Suprapubic skin (tissue), 4 donors: ENCODE measurements at regions not wholly inside any gene's neighbourhood (a gene's known extent, or its start where the extent isn't known, plus 50 kb on each side); places are given as distances from the start of the nearest gene placed in this dataset.

ENCODE experiments used
- DNase-seq, 2 donors: peaks; one replicate each; pipeline ENCODE4 v3.0.0-alpha.2; 2019; ENCODE audit warnings: low spot score in 2 of 2
- H3K27ac ChIP-seq: fragments of 200-600 bp; sonication (generic); one replicate; pipeline ENCODE4 v1.5.1; 2019
- H3K27me3 ChIP-seq: fragments of 200-600 bp; sonication (generic); one replicate; pipeline ENCODE4 v1.5.1; 2019
- H3K36me3 ChIP-seq: fragments of 200-600 bp; sonication (generic); one replicate; pipeline ENCODE4 v1.5.1; 2019
- H3K4me1 ChIP-seq: fragments of 200-600 bp; sonication (generic); one replicate; pipeline ENCODE4 v1.5.1; 2019
- H3K4me3 ChIP-seq: fragments of 200-600 bp; sonication (generic); one replicate; pipeline ENCODE4 v1.5.1; 2019; ENCODE audit warnings: mild to moderate bottlenecking
- H3K9me3 ChIP-seq: fragments of 200-600 bp; sonication (generic); one replicate; pipeline ENCODE4 v1.5.1; 2019
- CTCF ChIP-seq, 2 donors: fragments of 200-600 bp in 1 of 2; fragments of 450-650 bp in 1 of 2; sonication (generic) in 1 of 2; IDR thresholded peaks; one replicate each; pipeline ENCODE4 v1.5.1; 2016 to 2019; ENCODE audit warnings: antibody characterized with exemption in 2 of 2, mild to moderate bottlenecking in 1 of 2, moderate library complexity in 1 of 2
- EP300 ChIP-seq: sonication (generic); formaldehyde crosslinking; IDR thresholded peaks from one replicate; pipeline ENCODE4 v1.6.1; 2017; ENCODE audit warnings: antibody characterized with exemption
- POLR2A ChIP-seq, 2 donors: fragments of 450-650 bp; IDR thresholded peaks; one replicate each; pipeline ENCODE4 v1.6.1; 2017; ENCODE audit warnings: antibody characterized with exemption in 2 of 2, mild to moderate bottlenecking in 2 of 2, moderate library complexity in 2 of 2
- POLR2AphosphoS5 ChIP-seq, 3 donors: sonication (generic); formaldehyde crosslinking; IDR thresholded peaks; one replicate each; pipeline ENCODE4 v1.6.1; 2017; ENCODE audit warnings: antibody characterized with exemption in 3 of 3
- WGBS: methylation state at CpG from one replicate; pipeline ENCODE4 v1.1.5; 2018; 5-methylcytosine and 5-hydroxymethylcytosine counted together

GRCh38 chr1:229032375-229032774 is 238.5 kb upstream of the RAB4A start:
- WGBS, result 85% methylated on average over 1 of the region's 1 CpG

GRCh38 chr1:229033480-229033879 is 237.4 kb upstream of the RAB4A start:
- Histone ChIP-seq H3K4me3 (no peak overlapping the region), H3K27ac (no peak overlapping the region), H3K36me3 (no peaks in the 10 kb centered on the region), H3K4me1 (no peaks in the 10 kb centered on the region), H3K27me3 (no peaks in the 10 kb centered on the region), H3K9me3 (no peaks in the 10 kb centered on the region)
- no peak for TF ChIP-seq POLR2A (IDR thresholded peaks at IDR 0.05)
- TF ChIP-seq EP300, result no peak
- TF ChIP-seq CTCF (IDR thresholded peaks at IDR 0.05), result no peak
- TF ChIP-seq POLR2AphosphoS5 (IDR thresholded peaks at IDR 0.05), result no peak
- WGBS, result 74% methylated on average over 4 of the region's 4 CpGs
- no peak for DNase-seq

More at GRCh38 chr1:229032375-229032774, 238.5 kb upstream of the RAB4A start:
- no peak for DNase-seq
- H3K27ac ChIP-seq, result no peak overlapping the region
- no peaks in the 10 kb centered on the region for H3K36me3 ChIP-seq
- TF ChIP-seq POLR2AphosphoS5 (IDR thresholded peaks at IDR 0.05) (no peak), CTCF (IDR thresholded peaks at IDR 0.05) (no peak), EP300 (no peak), POLR2A (IDR thresholded peaks at IDR 0.05) (no peak)
- H3K4me1 ChIP-seq, result no peaks in the 10 kb centered on the region
- H3K4me3 ChIP-seq, result no peak overlapping the region
- H3K27me3 ChIP-seq, result no peaks in the 10 kb centered on the region
- H3K9me3 ChIP-seq, result no peaks in the 10 kb centered on the region

GRCh38 chr1:229034342-229034741 is 236.6 kb upstream of the RAB4A start:
- H3K27ac ChIP-seq, result no peak overlapping the region
- WGBS, result 62% methylated on average over 3 of the region's 3 CpGs
- TF ChIP-seq POLR2A (IDR thresholded peaks at IDR 0.05) (no peak), CTCF (IDR thresholded peaks at IDR 0.05) (no peak), POLR2AphosphoS5 (IDR thresholded peaks at IDR 0.05) (no peak), EP300 (no peak)
- H3K4me1 ChIP-seq, result no peaks in the 10 kb centered on the region
- no peak for DNase-seq
- no peaks in the 10 kb centered on the region for H3K36me3 ChIP-seq
- H3K4me3 ChIP-seq, result no peak overlapping the region
- H3K27me3 ChIP-seq, result no peaks in the 10 kb centered on the region
- H3K9me3 ChIP-seq, result no peaks in the 10 kb centered on the region

- H3K27ac ChIP-seq, result no peak overlapping the region
- H3K9me3 ChIP-seq, result no peaks in the 10 kb centered on the region
- DNase-seq, result no peak
- H3K4me1 ChIP-seq, result no peaks in the 10 kb centered on the region
- H3K36me3 ChIP-seq, result no peaks in the 10 kb centered on the region
- TF ChIP-seq EP300 (no peak), POLR2A (IDR thresholded peaks at IDR 0.05) (no peak), CTCF (IDR thresholded peaks at IDR 0.05) (no peak), POLR2AphosphoS5 (IDR thresholded peaks at IDR 0.05) (no peak)
- 88% methylated on average over 6 of the region's 6 CpGs for WGBS
- no peak overlapping the region for H3K4me3 ChIP-seq
- H3K27me3 ChIP-seq, result no peaks in the 10 kb centered on the region
Observed at GRCh38 chr1:229035054-229035747, 235.7 kb upstream of the RAB4A start.

GRCh38 chr1:229035748-229036082 is 235.2 kb upstream of the RAB4A start:
- no peaks in the 10 kb centered on the region for H3K4me1 ChIP-seq
- DNase-seq, result no peak
- WGBS, result 89% methylated on average over 2 of the region's 2 CpGs
- no peaks in the 10 kb centered on the region for H3K27me3 ChIP-seq
- H3K27ac ChIP-seq, result no peak overlapping the region
- H3K4me3 ChIP-seq, result no peak overlapping the region
- H3K36me3 ChIP-seq, result no peaks in the 10 kb centered on the region
- no peaks in the 10 kb centered on the region for H3K9me3 ChIP-seq
- no peak for TF ChIP-seq POLR2AphosphoS5 (IDR thresholded peaks at IDR 0.05)
- no peak for TF ChIP-seq EP300
- TF ChIP-seq POLR2A (IDR thresholded peaks at IDR 0.05), result no peak
- no peak for TF ChIP-seq CTCF (IDR thresholded peaks at IDR 0.05)
